B cell (primary cell): ENCODE measurements at regions not wholly inside any gene's neighbourhood (a gene's known extent, or its start where the extent isn't known, plus 50 kb on each side); places are given as distances from the start of the nearest gene placed in this dataset.

Experiments used
- CTCF ChIP-seq: fragments of 200-600 bp; IDR thresholded peaks from one replicate; pipeline ENCODE4 v1.8.0; 2022; ENCODE audit warnings: antibody characterized with exemption, mild to moderate bottlenecking
- EZH2 ChIP-seq: IDR thresholded peaks from 2 replicates; pipeline ENCODE4 v1.6.1; 2012; ENCODE audit warnings: borderline replicate concordance, low read depth, mild to moderate bottlenecking, moderate library complexity, low read length; ENCODE audit not compliant: insufficient read depth, poor library complexity, severe bottlenecking

- TF ChIP-seq CTCF: no peak
- no peak for TF ChIP-seq EZH2
Measured at GRCh38 chr4:79831119-79831528, 241.9 kb downstream of the ANTXR2 start.
